WERI-Rb-1 (cell line): ENCODE measurements at regions not wholly inside any gene's neighbourhood (a gene's known extent, or its start where the extent isn't known, plus 50 kb on each side); places are given as distances from the start of the nearest gene placed in this dataset.

Experiments
- DNase-seq: peaks from one replicate; pipeline ENCODE4 v3.0.0-alpha.2; 2020
- H3K27ac ChIP-seq: fragments of 250-450 bp; sonication (Bioruptor Pico); 2 replicates; pipeline ENCODE4 v1.5.1; 2020; ENCODE audit warnings: mild to moderate bottlenecking, moderate library complexity
- H3K27me3 ChIP-seq: fragments of 250-450 bp; sonication (Bioruptor Pico); 2 replicates; pipeline ENCODE4 v1.5.1; 2021; ENCODE audit warnings: mild to moderate bottlenecking, low read depth, moderate library complexity; ENCODE audit not compliant: insufficient read depth, severe bottlenecking
- H3K36me3 ChIP-seq: fragments of 250-450 bp; sonication (Bioruptor Pico); 2 replicates; pipeline ENCODE4 v1.5.1; 2020; ENCODE audit warnings: mild to moderate bottlenecking, moderate library complexity
- H3K4me3 ChIP-seq: 2 replicates; pipeline ENCODE4 v1.5.1; 2011; ENCODE audit warnings: low read depth, mild to moderate bottlenecking, control low read depth, low read length
- H3K9me3 ChIP-seq: fragments of 250-450 bp; sonication (Bioruptor Pico); 2 replicates; pipeline ENCODE4 v1.5.1; 2021; ENCODE audit warnings: mild to moderate bottlenecking, moderate library complexity; ENCODE audit not compliant: severe bottlenecking
- TF ChIP-seq, protein P1 (sequence below): IDR thresholded peaks from 2 replicates; pipeline ENCODE4 v1.5.1; 2011; ENCODE audit warnings: low read depth, mild to moderate bottlenecking, control low read depth, inconsistent platforms, low read length

DNA sequence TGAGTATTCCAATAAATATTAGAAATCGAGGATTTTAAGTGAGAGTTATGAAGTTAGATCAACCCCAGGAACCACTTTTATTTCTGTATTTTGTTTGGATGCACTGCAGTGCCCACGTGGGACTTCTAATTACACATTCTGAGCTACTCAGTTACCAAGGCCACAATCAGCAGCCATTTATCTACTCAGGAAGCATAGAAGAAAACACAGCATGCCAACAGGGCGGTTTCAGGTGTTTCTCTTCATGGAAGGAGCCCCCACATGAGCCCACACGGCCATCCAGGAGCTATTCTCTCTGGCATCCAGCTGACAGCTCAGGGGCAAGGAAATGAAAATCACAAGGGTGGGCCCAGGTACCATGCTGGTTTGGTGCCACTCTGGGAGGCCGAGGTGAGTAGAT lies 266.5 kb upstream of the MKLN1 start:
- no peaks in the 10 kb centered on the region for H3K36me3 ChIP-seq
- no peaks in the 10 kb centered on the region for H3K27me3 ChIP-seq
- H3K9me3 ChIP-seq, result no peaks in the 10 kb centered on the region
- TF ChIP-seq, protein P1, sequence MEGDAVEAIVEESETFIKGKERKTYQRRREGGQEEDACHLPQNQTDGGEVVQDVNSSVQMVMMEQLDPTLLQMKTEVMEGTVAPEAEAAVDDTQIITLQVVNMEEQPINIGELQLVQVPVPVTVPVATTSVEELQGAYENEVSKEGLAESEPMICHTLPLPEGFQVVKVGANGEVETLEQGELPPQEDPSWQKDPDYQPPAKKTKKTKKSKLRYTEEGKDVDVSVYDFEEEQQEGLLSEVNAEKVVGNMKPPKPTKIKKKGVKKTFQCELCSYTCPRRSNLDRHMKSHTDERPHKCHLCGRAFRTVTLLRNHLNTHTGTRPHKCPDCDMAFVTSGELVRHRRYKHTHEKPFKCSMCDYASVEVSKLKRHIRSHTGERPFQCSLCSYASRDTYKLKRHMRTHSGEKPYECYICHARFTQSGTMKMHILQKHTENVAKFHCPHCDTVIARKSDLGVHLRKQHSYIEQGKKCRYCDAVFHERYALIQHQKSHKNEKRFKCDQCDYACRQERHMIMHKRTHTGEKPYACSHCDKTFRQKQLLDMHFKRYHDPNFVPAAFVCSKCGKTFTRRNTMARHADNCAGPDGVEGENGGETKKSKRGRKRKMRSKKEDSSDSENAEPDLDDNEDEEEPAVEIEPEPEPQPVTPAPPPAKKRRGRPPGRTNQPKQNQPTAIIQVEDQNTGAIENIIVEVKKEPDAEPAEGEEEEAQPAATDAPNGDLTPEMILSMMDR, result no peak
- DNase-seq, result no peak
- H3K27ac ChIP-seq, result no peak overlapping the region
- H3K4me3 ChIP-seq, result no peak overlapping the region

DNA sequence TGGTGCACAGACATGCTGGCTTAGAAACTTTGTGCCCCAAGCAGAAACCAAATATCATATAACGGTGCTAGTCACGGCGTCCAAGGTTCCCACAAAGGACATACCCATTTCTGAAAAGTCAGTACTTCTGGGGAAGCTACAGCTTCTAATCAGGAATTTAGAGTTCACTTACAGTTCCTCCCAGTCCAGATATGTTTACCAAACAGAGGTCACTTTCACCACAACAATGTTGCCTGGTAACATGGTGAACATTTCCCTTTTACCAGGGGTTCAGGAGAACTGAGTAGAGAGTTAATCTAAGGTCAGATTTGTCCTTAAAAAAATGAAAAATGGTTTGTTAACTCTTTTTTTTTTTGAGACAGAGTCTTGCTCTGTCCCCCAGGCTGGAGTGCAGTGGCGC lies 265.9 kb upstream of the MKLN1 start:
- H3K27ac ChIP-seq, result no peak overlapping the region
- H3K27me3 ChIP-seq, result no peaks in the 10 kb centered on the region
- no peak overlapping the region for H3K4me3 ChIP-seq
- H3K36me3 ChIP-seq, result no peaks in the 10 kb centered on the region
- no peak for DNase-seq
- TF ChIP-seq, protein P1, result no peak
- H3K9me3 ChIP-seq, result no peaks in the 10 kb centered on the region

DNA sequence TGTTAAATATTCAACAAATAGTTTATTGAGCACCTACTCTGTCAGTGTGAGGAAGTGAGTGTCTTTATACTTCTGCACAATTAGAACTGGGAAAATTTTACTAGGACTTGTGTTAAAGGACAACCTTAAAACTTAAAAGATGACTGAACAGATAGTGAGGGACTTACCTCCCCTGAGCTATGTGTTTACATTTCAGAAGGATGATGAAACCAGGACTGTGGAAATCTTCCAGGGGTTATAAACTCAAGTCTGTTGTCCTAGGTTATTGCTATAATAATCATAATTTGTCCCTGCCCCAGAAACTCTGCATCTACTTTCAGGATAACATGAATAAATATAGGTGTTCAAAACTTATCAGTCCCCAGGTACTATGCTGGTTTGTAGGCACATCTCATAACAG lies 261.0 kb upstream of the MKLN1 start:
- H3K4me3 ChIP-seq, result no peak overlapping the region
- DNase-seq, result no peak

DNA sequence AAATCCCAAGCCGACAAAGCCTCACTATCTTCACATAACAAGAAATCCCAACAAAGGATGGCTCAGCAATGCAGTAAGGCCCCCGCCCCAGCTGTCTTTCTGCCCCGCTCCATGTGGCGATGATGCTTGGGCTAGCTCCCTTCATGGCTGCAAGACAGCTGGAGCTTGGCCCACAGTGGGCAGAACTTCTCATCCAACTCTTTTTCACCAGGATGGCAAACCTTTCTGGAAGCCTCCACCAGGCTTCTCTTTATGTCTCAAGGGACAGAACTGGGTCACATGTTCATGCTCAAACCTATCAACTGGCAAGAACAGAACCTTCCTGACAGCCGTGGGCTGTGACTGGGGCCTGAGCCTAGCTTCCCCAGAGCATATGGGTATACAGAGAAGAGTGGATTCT lies 260.5 kb upstream of the MKLN1 start:
- no peaks in the 10 kb centered on the region for H3K9me3 ChIP-seq
- no peaks in the 10 kb centered on the region for H3K27me3 ChIP-seq
- H3K36me3 ChIP-seq, result no peaks in the 10 kb centered on the region
- no peak overlapping the region for H3K4me3 ChIP-seq
- TF ChIP-seq, protein P1, result no peak
- DNase-seq, result no peak
- H3K27ac ChIP-seq, result no peak overlapping the region

More for the DNA sequence above, 261.0 kb upstream of the MKLN1 start:
- Histone ChIP-seq H3K27ac (no peak overlapping the region), H3K9me3 (no peaks in the 10 kb centered on the region), H3K27me3 (no peaks in the 10 kb centered on the region), H3K36me3 (no peaks in the 10 kb centered on the region)
- TF ChIP-seq, protein P1, result no peak

DNA sequence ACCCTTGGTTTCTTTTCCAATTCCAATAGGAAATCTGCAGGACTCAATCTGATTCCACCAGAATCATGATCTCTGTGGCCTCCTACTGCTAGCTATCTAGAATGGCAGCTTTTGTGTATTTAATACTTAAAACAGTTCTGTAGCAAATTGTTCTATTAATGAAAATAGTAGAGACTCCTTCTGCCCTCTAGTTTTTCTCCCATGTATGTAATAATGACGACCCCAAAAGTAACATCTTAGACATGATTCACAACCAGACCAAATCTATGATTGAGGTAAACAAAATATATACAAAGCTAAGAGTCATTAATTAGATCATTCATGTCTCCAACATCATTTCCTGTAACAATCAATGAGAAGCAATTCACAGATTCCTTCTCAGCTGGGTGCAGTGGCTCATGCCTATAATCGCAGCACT lies 259.1 kb upstream of the MKLN1 start:
- H3K27me3 ChIP-seq, result no peaks in the 10 kb centered on the region
- DNase-seq, result no peak
- no peaks in the 10 kb centered on the region for H3K9me3 ChIP-seq
- TF ChIP-seq, protein P1, result no peak
- no peak overlapping the region for H3K4me3 ChIP-seq
- H3K27ac ChIP-seq, result no peak overlapping the region
- H3K36me3 ChIP-seq, result no peaks in the 10 kb centered on the region

DNA sequence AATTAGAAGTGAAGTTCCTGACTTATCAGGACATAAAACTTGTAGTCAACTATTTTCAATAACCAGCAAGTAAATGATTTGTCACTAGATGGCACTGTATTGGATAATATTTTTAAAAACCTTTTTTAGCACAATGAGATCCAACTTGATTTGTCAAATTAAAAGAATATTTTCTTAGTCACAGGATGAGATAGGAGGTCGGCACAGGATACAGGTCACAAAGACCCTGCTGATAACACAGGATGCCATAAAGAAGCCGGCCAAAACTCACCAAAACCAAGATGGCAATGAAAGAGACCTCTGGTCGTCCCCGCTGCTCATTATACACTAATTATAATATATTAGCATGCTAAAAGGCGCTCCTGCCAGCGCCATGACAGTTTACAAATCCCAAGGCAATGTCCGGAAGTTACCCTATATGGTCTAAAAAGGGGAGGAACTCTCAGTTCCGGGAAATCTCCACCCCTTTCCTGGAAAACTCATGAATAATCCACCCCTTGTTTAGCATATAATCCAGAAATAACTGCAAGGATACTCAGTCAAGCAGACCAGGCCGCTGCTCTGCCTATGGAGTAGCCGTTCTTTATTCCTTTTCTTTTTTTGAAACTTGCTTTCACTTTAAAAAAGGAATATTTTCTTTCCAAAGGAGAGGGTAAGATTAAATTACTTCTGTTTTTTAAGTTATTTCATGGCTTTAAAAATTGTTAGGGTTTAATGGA lies 255.7 kb upstream of the MKLN1 start:
- Histone ChIP-seq H3K9me3 (no peaks in the 10 kb centered on the region), H3K36me3 (no peaks in the 10 kb centered on the region), H3K4me3 (no peak overlapping the region), H3K27me3 (no peaks in the 10 kb centered on the region), H3K27ac (no peak overlapping the region)
- DNase-seq, result no peak
- TF ChIP-seq, protein P1, result no peak
